GM18502 (cell line): ENCODE measurements at regions not wholly inside any gene's neighbourhood (a gene's known extent, or its start where the extent isn't known, plus 50 kb on each side); places are given as distances from the start of the nearest gene placed in this dataset.

Experiments used
- ATAC-seq: cut with Tn5 transposase; IDR thresholded peaks from one replicate; pipeline ENCODE4 v1.9.1; 2021; ENCODE audit warnings: mild to moderate bottlenecking; ENCODE audit not compliant: unreplicated experiment, poor library complexity

DNA sequence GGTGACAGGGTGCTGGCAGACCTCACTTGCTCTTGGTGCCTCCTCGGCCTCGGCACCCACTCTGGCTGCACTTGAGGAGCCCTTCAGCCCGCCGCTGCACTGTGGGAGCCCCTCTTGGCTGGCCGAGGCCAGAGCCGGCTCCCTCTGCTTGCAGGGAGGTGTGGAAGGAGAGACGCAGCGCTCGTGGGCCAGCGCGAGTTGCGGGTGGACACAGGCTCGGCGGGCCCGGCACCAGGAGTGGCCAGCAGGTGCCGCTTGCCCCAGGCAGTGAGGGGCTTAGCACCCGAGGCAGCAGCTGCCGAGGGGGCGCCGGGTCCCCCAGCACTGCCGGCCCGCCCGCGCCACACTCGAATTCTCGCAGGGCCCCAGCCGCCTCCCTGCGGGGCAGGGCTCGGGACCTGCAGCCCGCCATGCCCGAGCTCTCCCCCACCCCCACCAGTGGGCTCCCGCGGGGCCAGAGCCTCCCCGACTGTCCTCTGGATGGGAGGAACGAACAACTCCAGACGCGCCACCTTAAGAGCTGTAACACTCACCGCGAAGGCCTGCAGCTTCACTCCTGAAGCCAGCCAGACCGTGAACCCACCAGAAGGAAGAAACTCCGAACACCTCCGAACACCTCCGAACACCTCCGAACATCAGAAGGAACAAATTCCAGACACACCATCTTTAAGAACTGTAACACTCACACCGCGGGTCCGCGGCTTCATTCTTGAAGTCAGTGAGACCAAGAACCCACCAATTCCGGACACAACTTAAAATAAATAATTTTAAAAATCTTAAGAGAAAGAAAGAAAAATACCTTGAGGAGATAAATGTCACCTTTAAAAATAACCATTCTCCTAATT lies 311.1 kb upstream of the SLC7A11 start:
- no peak for ATAC-seq

DNA sequence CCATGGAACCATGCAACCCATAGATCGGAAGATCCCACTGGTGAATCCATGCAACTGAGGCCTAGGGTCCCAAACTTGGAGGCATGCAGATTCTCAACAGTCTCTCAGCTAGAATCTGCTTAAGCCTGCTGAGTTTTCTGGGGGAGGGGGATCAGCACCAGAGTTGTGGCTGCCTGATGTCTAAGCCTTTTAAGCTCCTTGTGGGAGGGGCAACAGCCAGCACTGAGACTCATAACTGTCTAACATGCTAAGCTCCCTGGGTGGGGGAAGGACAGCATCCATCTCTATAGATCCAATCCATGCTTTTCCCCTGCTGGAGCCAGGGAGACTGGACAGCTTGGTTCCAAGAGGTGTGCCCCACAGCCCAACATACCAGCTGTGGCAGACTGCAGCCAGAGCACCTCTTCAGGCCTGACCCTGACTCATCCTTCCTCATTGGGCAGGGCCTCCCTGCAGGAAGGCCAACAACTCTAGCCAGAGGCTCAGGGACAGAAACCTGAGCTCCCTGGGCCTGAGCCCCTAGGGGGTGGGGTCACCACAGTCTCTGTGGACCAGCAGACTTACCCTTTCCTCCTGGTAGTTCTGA lies 300.1 kb upstream of the SLC7A11 start:
- no peak for ATAC-seq

GRCh38 chr4:138540056-138540800 lies 298.1 kb upstream of the SLC7A11 start:
- no peak for ATAC-seq

DNA sequence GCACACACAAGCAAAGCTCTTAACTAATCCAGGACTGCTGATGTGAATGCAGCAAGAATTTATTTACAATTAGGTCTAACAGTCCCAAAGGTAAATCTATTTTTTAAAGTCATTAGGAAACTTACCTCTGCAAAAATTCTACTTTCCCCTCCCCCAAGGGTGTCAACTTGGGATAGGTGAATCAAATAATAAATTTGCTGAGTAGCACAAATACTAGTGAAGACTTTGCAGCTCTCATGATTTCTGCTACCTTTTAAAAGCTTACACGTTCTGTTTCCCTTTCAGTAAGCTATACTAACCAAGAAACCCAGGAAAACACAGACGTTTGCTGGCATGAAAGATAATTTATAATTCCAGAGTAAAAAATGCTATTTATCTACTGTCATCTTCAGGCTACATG lies 296.6 kb upstream of the SLC7A11 start:
- no peak for ATAC-seq

DNA sequence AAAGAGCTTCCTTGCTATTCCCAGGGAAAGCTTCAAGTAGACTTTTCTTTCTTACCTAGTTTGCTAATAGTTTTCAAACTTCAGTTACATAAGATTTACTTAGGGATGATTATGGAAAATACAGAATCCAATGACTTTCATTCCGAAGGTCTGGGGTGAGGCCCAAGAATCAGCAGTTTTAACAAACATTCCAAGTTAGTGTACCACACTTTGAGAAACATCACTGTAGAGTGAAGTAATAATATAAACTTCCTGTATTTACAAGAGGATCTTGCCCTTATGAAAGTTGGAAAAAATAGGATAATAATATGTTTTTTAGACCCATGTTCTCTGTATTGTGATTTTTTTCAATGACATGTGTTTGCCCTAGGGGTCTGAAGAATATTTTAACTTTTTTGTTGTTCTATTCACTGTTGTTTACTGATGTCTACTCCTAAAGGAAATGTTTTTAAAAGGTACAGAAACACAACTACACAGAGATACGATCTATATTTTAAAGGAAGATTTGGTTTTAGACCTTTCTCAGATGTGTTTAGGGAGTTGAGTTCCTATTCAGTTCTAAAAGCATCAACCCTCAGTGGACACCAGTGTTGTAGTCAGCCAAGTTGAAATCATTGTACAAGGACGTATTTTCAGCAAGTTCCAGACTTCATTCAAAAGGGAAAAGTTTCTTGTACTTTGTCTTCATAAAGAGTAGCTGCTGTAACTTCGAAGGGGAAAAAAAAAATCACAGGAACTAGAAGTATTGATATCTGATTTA lies 295.8 kb upstream of the SLC7A11 start:
- ATAC-seq = no peak

DNA sequence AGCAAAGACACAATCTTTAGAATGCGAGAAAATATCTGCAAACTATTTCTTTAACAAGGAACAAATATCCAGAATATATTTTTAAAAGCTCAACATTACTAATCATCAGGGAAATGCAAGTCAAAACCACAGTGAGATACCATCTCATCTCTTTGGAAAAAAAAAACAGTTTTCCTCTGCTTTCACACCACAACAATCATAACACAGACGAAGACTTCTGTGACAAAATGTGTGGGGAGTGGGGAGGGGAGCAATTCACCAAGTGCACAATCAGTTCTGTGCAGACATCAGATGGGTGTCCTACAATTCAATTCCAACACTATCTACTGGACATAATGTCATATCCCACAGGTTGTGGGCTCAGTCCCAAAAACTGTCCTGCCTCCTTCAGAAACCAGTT lies 293.2 kb upstream of the SLC7A11 start:
- ATAC-seq = no peak

DNA sequence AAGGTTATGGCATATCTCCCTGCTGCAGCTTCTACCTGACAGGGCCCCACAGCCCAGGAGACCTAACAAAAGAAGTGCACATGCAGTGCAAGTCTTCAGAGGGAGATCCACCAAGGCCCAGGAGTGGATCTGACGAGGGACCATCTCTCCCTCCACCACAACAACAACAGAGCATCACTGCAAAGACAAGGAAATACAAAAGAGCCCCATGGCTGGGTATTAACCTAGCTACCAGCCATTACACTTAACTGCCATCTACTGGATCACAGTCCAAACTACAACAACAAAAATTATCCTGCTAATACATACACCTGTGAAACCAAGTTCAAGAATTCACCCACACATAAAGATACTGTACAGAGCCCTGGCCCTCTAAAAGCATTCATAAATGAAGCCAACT lies 280.2 kb upstream of the SLC7A11 start:
- ATAC-seq = peak; percentile 78

GRCh38 chr4:138521809-138522208 lies 279.7 kb upstream of the SLC7A11 start:
- no peak for ATAC-seq

DNA sequence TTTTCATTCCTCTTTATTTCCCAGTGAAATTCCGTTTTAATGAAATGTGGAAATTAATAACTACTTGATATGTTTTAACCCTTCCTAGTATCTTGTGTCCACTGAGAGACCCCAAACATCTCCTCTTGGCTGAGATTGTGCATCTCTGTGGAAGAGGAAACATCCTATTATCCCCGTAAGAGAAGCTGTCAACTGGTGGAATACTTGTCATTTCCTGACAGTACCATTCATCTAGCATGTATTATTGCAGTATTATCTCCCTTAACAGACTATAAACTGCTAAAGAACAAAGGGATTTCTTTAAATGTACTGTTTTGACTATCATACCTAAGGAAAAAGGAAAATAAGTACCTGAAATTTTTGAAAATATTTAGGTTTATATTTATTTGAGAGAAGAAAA lies 277.3 kb upstream of the SLC7A11 start:
- no peak for ATAC-seq

DNA sequence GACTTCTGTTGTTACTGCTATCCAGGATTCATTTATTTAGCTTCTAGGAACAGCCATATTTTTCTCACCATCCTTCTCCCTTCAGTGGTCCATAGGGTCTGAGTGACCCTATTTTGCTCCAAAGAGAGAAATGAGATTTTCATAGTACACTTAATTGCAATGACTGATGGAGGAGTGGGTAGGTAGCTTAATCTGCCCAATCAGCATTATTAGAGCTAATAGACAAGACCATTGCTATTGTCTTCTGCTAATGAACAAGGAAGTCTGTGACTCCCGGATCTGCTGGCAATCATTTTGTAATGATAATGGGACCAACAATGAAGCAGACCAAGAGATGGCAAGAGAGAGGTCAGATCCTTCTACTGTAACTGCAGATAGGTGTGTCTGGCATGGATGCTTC lies 271.4 kb upstream of the SLC7A11 start:
- no peak for ATAC-seq

- no peak for ATAC-seq
Observed at GRCh38 chr4:138512756-138513155, 270.6 kb upstream of the SLC7A11 start.

- no peak for ATAC-seq
Observed at GRCh38 chr4:138510053-138510452, 267.9 kb upstream of the SLC7A11 start.

DNA sequence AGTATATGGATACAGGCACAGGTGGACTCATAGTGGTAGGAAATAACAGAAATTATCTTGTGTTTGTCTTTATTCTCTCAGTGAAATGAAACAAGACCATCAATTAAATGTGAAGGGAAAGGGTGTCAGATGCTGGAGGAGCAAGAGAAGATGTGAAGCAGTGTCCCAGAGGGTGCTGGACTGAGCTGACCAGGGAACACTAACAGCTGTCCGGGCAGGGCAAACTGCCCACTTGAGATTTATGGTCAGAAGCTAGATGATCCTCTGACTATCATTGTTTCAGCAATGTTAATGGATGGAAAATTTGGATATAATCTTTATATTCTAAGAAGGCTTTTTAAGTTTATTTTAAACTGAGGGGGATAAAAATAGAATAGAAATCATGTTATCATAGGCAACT lies 267.2 kb upstream of the SLC7A11 start:
- no peak for ATAC-seq

DNA sequence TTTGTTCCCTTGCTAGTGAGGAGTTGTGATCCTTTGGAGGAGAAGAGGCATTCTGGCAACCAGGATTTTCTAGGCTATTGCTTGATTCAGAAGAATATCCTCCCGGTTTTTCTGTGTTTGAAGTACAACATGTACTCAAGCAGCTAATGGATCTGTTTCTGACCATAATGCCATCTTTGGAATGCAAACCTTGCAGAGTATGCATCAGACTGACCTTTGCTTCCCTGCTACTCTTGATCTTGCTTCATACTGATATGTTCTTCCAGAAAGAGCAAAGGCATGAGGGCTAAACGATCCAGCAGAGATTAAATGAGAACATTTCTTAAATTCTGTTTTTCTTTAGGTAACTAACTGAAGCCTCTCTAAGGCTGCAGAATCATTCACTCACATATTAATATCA lies 265.4 kb upstream of the SLC7A11 start:
- ATAC-seq = no peak

- no peak for ATAC-seq
Observed at GRCh38 chr4:138501614-138502013, 259.5 kb upstream of the SLC7A11 start.

- ATAC-seq = no peak
Observed at GRCh38 chr4:138500869-138501268, 258.7 kb upstream of the SLC7A11 start.

GRCh38 chr4:138499627-138500026 lies 257.5 kb upstream of the SLC7A11 start:
- ATAC-seq = no peak

- ATAC-seq = peak; percentile 69
Observed at GRCh38 chr4:138494931-138495330, 252.8 kb upstream of the SLC7A11 start.

DNA sequence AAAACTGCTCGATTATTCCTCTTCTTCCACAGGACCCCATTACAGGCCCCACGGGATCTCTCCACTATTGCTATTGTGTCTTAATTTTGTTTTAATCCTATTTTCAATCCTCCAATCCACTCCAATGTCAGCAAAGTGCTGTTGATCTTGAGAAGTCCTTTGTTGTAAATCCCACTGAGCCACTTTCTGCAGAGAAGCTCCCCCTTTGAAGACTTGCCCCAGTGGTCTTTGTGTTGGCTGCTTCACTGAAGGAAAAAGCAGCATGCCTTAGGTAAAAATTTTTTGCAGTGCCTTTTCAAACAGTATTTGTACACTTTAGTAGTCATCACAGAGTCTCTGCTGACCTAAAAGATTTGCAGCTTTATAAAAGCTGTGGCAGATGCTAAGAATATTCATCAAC lies 252.0 kb upstream of the SLC7A11 start:
- ATAC-seq = no peak

DNA sequence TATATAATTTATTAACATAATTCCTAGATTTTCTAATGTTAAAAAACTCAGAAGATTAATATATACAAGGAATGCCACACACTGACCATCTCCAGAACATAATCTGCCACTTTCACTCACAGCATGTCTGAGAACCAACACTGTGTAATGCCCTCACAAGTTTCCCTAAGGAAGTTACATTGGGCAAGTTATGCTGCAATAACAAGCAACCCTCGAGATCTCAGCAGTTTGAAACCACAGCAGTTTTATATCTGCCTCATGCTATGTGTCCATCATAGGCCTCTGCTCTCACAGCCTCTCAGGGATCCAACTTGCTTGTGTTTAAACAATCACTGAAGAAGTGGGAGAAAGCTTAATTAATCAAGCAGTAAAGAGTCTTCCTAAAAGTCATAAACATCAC lies 250.0 kb upstream of the SLC7A11 start:
- no peak for ATAC-seq

DNA sequence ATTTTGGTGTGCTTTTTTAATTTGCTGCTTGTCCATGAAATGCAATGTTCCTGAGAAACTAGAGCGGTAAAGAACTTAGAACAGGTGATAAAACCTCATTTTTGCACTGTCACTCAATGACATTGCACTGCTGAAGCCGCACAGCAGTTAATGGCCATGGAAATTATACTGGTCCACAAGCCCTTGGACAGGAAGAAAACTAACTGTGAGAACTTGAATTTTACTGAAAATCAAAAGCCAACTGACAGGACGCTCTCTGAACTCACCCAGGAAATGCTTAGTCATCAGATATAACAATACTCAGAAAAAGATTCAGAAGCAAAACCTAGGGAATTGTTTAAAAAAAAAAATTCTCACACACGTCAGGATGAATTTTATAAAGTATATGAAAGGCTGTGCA lies 246.4 kb upstream of the SLC7A11 start:
- ATAC-seq = no peak
